Renal cortex interstitium (tissue), 11 donors: ENCODE measurements at regions not wholly inside any gene's neighbourhood (a gene's known extent, or its start where the extent isn't known, plus 50 kb on each side); places are given as distances from the start of the nearest gene placed in this dataset.
A peak's percentile ranks its signal among the peaks of the same experiment; 100 is the strongest.

Experiments used
- DNase-seq, 11 donors: peaks; one replicate each; pipeline ENCODE4 v3.0.0-alpha.2; 2013; ENCODE audit warnings: low read depth in 9 of 11, low spot score in 4 of 11; ENCODE audit errors: extremely low read depth in 1 of 11

DNA sequence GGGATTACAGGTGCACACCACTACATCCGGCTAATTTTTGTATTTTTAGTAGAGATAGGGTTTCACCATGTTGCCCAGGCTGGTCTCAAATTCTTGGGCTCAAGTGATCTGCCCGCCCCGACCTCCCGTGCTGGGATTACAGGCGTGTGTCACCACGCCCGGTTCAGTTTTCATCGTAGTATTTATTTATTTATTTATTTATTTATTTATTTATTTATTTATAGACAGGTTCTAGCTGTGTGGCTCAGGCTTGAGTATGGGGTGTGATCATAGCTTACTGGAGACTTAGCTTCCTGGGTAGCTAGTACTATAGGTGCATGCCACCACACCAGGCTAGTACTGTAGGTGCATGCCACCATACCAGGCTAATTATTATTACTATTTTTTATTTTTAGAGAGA is 64.1 kb upstream of the STOX2 start:
- DNase-seq: no peak

DNA sequence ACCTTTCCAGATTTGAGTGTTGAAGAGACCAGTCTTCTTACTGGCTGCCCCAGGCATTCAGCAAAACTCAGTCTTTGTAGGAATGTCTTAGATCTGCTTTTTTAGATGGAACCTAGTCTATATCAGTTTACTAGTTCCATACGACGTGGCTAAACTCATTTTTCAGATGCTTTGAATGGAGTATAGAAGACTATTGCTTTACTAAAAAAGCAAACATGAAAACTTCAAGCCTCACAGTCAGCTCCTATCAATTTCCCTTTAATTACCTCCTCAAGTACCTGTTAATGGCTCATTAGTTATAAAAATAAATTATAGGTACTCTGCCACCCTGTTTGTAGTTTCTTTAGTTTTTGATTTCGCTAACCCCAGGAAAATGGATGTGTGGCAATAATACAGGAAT is 63.0 kb upstream of the STOX2 start:
- DNase-seq: peak in 2 of 11 donors; percentile 25 to 30

DNA sequence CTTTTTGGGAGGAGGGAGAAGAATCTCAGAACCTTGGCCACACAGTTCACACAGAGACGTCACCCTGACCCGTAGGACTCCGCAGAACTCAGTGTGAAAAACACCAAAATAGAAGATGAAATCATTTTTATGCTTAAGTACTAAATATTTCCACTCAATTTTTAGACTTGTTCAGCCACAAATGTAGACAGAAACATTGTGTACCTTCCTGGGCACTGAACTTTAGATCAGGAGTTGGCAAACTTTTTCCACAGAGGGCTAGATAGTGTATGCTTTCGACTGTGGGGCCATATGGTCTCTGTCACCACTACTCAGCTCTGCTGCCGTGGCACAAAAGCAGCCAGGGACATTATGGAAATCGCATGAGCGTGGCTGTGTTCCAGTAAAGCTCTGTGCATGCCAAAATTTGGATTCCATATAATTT is 61.8 kb upstream of the STOX2 start:
- no peak for DNase-seq

DNA sequence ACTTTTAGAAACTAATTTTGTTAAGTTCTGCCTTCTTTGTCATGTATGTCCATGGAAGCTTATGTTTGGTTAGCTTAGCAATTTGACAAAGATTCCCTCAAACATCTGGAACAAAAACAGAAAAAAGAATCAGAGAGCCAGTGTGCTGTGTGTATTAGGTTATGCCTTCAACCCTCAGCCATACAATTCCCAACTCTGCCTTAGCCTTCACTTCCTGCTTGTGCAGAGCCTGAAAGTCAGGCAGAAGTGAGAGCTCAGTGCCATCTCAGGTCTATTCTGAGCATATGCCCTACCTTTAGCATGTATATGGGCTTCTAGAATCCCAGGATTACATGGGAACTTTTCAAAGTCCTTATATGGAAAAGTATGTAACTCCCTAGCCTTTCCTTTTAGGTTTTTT is 58.2 kb upstream of the STOX2 start:
- DNase-seq: no peak

DNA sequence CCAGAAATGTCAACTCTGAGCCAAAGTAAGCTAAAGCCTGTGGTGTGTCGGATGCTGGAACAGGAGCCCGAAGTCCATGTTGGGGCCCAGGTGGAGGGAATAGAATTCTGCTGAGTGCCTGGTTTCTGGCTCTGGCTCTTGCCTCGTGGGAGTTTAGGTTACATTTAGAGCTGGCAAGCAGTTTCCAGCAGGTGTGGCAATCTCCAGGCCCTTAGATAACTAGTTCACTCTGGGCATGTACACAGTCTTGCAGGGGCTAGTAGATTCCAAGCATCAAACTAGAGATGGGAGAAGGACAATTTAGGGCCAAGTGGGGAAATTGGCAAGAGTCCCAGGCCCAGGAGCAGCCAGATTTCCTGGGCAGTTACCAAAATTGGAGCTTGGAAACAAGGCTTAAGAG is 56.3 kb upstream of the STOX2 start:
- DNase-seq: no peak

DNA sequence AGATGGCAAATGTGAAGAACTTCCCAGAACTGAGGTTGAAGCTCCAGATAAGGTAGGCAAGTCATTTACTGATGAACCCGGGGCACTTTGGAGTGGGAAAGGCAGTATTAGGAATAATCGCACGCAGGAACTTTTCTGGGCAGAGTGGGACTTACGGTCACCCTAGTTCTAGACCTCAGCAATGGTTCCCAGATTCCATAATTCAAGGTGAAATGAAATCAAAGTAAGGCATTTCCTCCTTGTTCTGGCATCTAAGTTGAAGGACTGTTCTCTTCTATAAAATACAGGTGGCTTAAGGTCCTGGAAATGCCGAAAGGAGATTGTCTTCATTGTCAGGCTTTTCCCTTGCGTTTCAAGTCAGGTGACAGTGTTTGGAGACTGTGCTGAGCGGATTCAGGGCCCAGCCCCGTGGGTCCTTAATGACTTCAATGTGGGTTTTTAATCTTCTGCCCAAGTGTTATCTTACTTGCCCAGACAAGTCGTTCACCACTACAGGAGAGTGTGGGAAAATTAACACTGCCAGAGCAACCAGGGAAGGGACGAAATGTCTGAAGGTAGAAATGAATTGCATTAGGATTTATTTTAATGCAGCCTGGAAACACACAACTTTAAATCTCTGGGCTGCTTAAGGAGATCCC is 52.1 kb upstream of the STOX2 start:
- no peak for DNase-seq

DNA sequence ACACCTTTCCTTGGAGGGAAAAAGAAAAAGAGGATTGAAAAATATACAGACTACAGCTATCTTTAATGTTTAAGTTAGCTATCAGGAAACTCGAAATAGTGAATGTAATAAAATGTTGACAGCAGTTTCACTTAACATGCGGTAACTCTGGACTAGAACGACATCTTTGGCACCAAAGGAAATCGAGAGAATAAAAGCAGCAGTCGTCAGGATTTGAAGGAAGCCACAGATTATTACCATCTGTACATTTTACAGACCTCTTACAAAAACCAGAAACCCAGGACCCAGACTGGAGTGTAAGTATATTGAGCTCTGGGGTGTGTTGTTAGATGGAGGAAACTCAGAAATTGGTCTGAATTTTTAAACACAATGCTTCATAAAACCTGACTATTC is 51.6 kb upstream of the STOX2 start:
- no peak for DNase-seq
